ENCODE measurements at regions not wholly inside any gene's neighbourhood (a gene's known extent, or its start where the extent isn't known, plus 50 kb on each side); places are given as distances from the start of the nearest gene placed in this dataset.
"Not testable (repeated sequence)": the region's sequence is repeated elsewhere in the genome, so short reads cannot be mapped to it uniquely, and the experiment has no call there.

- TF ChIP-seq EP300 (conservative IDR thresholded peaks at IDR 0.05; ENCODE audit: poor library complexity, severe bottlenecking) = peak; percentile 90
- Histone ChIP-seq H3K4me3 (ENCODE audit: low read length) (peak overlapping the region; percentile 10), H3K27ac (ENCODE audit: low read length) (peak overlapping the region; percentile 58)
- H3F3A ChIP-seq (ENCODE audit: insufficient read depth, low read length, poor library complexity, severe bottlenecking); H2AFZ ChIP-seq (ENCODE audit: low read depth, low read length); H3K4me2 ChIP-seq (ENCODE audit: low read length); H3K79me2 ChIP-seq (replicated peaks; ENCODE audit: insufficient read depth, low read length); H3K9me3 ChIP-seq (ENCODE audit: low read length); H3K27me3 ChIP-seq (ENCODE audit: insufficient read depth, low read depth, low read length); H4K20me1 ChIP-seq (ENCODE audit: insufficient read depth); H3K9me2 ChIP-seq (ENCODE audit: insufficient read depth, low read length); H3K36me3 ChIP-seq (ENCODE audit: insufficient read depth, low read length); H3K9ac ChIP-seq (ENCODE audit: low read length): not testable (repeated sequence)
Observed at GRCh38 chr7:65062566-65062965, 56.1 kb upstream of the ERV3-1 start.

GRCh38 chr7:65059247-65059646, 52.8 kb upstream of the ERV3-1 start:
- H3K9me3 ChIP-seq (ENCODE audit: low read length); H3K27ac ChIP-seq (ENCODE audit: low read length); H2AFZ ChIP-seq (ENCODE audit: low read depth, low read length); H3F3A ChIP-seq (ENCODE audit: insufficient read depth, low read length, poor library complexity, severe bottlenecking); H4K20me1 ChIP-seq (ENCODE audit: insufficient read depth); H3K4me2 ChIP-seq (ENCODE audit: low read length); H3K9me2 ChIP-seq (ENCODE audit: insufficient read depth, low read length); H3K79me2 ChIP-seq (replicated peaks; ENCODE audit: insufficient read depth, low read length); H3K4me3 ChIP-seq (ENCODE audit: low read length); H3K9ac ChIP-seq (ENCODE audit: low read length); H3K36me3 ChIP-seq (ENCODE audit: insufficient read depth, low read length); H3K27me3 ChIP-seq (ENCODE audit: insufficient read depth, low read depth, low read length): not testable (repeated sequence)

Small RNA genes in the stretch of these regions (small RNA-seq; reads per million reads assigned to genes)
- gene AC104073.1 = 0 reads per million in 3 experiments
- 0 reads per million in 3 experiments for gene SNORA15B-1
- gene SNORA22C = 7.2 to 13.9 (median 11.4) reads per million in 3 experiments
